ENCODE measurements at regions not wholly inside any gene's neighbourhood (a gene's known extent, or its start where the extent isn't known, plus 50 kb on each side); places are given as distances from the start of the nearest gene placed in this dataset.

DNA sequence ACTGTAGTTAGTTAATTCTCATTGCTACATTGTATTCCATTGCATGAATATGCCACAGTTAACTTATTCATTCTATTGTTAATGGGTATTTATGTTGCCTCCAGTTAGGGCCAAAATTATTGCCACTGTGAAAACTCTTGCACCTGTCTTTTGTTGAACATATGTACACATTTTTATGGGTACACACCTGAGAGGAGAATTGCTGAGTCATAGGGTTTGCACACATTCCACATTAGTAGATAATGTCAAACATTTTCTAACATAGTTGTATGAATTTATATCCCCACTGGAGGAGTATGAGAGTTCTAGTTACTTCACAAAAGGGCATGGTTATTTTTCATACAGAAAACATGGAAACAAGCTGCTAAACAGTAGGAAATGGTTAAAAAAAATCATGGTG lies 338.4 kb downstream of the FOXO1 start:
- no peaks in the 10 kb centered on the region for H3K27me3 ChIP-seq (ENCODE audit: control insufficient read depth in 2 of 2, insufficient read depth in 2 of 2, low read length in 2 of 2)
- no peak for DNase-seq
- Mint-ChIP-seq H3K4me1 (peaks cover 2% of the 10 kb centered on the region), H3K4me3 (no peak overlapping the region), H3K27me3 (ENCODE audit: low read depth in 3 of 3) (peaks cover 0 to 7% (median 1%) of the 10 kb centered on the region in 3 donors), H3K9me3 (peaks cover 2 to 18% (median 7%) of the 10 kb centered on the region in 7 donors), H3K36me3 (no peaks in the 10 kb centered on the region), H3K27ac (no peak overlapping the region)
- H3K4me1 ChIP-seq (ENCODE audit: control insufficient read depth in 1 of 2, insufficient read depth in 2 of 2, low read length in 2 of 2): no peaks in the 10 kb centered on the region
- no peaks in the 10 kb centered on the region for H3K36me3 ChIP-seq (replicated peaks in 1 of 2; ENCODE audit: control insufficient read depth in 1 of 2, insufficient read depth in 2 of 2, low read length in 2 of 2)
- intact Hi-C loops (cut with micrococcal nuclease): no loop called here
- H3K79me2 ChIP-seq (ENCODE audit: insufficient read depth, low read length): no peaks in the 10 kb centered on the region
- no peak overlapping the region for H3K9ac ChIP-seq (ENCODE audit: insufficient read depth, low read length, poor library complexity, severe bottlenecking)
- H3K9me3 ChIP-seq (replicated peaks in 1 of 2; ENCODE audit: control insufficient read depth in 1 of 2, insufficient read depth in 1 of 2, low read length in 2 of 2): peaks cover 0 to 6% of the 10 kb centered on the region in 2 donors
- TF ChIP-seq, protein P1, sequence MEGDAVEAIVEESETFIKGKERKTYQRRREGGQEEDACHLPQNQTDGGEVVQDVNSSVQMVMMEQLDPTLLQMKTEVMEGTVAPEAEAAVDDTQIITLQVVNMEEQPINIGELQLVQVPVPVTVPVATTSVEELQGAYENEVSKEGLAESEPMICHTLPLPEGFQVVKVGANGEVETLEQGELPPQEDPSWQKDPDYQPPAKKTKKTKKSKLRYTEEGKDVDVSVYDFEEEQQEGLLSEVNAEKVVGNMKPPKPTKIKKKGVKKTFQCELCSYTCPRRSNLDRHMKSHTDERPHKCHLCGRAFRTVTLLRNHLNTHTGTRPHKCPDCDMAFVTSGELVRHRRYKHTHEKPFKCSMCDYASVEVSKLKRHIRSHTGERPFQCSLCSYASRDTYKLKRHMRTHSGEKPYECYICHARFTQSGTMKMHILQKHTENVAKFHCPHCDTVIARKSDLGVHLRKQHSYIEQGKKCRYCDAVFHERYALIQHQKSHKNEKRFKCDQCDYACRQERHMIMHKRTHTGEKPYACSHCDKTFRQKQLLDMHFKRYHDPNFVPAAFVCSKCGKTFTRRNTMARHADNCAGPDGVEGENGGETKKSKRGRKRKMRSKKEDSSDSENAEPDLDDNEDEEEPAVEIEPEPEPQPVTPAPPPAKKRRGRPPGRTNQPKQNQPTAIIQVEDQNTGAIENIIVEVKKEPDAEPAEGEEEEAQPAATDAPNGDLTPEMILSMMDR (IDR thresholded peaks at IDR 0.05): no peak
- no peaks in the 10 kb centered on the region for H4K20me1 ChIP-seq (ENCODE audit: insufficient read depth, low read length)
- no peak overlapping the region for H3K4me2 ChIP-seq (replicated peaks; ENCODE audit: extremely low read depth, low read length, poor library complexity, severe bottlenecking)
- no peak overlapping the region for H3K4me3 ChIP-seq (replicated peaks in 1 of 3; ENCODE audit: low read depth in 2 of 3, low read length in 3 of 3)
- no peak overlapping the region for H3K27ac ChIP-seq (ENCODE audit: low read depth in 1 of 2, low read length in 2 of 2)
- no peak overlapping the region for H2AFZ ChIP-seq (ENCODE audit: insufficient read depth, low read depth, low read length, poor library complexity, severe bottlenecking)

DNA sequence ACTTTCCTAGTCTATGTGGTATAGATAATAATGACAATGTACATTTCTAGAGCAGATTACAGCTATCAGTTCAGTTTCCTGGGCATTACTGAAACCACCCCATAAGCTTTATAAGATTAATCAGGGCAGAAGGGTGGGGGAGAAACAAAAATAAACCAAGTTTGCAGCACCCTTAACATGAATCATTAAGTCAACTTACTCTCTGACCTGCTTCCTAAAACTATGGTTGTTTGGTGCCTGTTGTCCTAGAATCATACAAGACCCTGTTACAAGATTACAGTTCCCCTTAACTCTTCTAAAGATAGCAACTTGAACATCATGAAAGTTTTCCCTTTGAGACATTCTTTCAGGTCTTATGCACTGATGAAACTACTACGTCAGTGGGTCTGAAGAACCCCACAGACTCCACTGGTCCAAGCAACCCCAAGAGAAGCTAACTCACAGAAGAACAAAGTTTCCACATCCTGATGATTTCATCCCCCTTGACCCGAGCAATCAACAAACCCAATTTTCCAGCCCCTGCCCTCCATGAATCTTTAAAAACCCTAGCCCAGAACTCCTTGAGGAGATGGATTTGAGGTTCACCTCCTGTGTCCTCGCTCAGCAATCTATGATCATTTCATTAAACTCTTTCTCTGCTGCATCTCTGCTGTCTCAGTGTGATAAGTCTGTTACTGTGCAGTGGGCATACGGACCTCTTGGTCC lies 336.5 kb downstream of the FOXO1 start:
- Mint-ChIP-seq H3K36me3 (no peaks in the 10 kb centered on the region), H3K27me3 (ENCODE audit: low read depth in 3 of 3) (peaks cover 0 to 5% (median 1%) of the 10 kb centered on the region in 3 donors), H3K27ac (no peak overlapping the region), H3K9me3 (peaks cover 0 to 10% (median 3%) of the 10 kb centered on the region in 7 donors), H3K4me1 (peaks cover 2% of the 10 kb centered on the region), H3K4me3 (no peak overlapping the region)
- Histone ChIP-seq H3K79me2 (ENCODE audit: insufficient read depth, low read length) (no peaks in the 10 kb centered on the region), H4K20me1 (ENCODE audit: insufficient read depth, low read length) (no peaks in the 10 kb centered on the region), H3K36me3 (replicated peaks in 1 of 2; ENCODE audit: control insufficient read depth in 1 of 2, insufficient read depth in 2 of 2, low read length in 2 of 2) (no peaks in the 10 kb centered on the region), H2AFZ (ENCODE audit: insufficient read depth, low read depth, low read length, poor library complexity, severe bottlenecking) (no peak overlapping the region), H3K27me3 (ENCODE audit: control insufficient read depth in 2 of 2, insufficient read depth in 2 of 2, low read length in 2 of 2) (no peaks in the 10 kb centered on the region), H3K9me3 (replicated peaks in 1 of 2; ENCODE audit: control insufficient read depth in 1 of 2, insufficient read depth in 1 of 2, low read length in 2 of 2) (peaks cover 0 to 3% of the 10 kb centered on the region in 2 donors), H3K9ac (ENCODE audit: insufficient read depth, low read length, poor library complexity, severe bottlenecking) (no peak overlapping the region), H3K27ac (ENCODE audit: low read depth in 1 of 2, low read length in 2 of 2) (no peak overlapping the region), H3K4me2 (replicated peaks; ENCODE audit: extremely low read depth, low read length, poor library complexity, severe bottlenecking) (no peak overlapping the region), H3K4me3 (replicated peaks in 1 of 3; ENCODE audit: low read depth in 2 of 3, low read length in 3 of 3) (no peak overlapping the region), H3K4me1 (ENCODE audit: control insufficient read depth in 1 of 2, insufficient read depth in 2 of 2, low read length in 2 of 2) (no peaks in the 10 kb centered on the region)
- intact Hi-C loops (cut with micrococcal nuclease): no loop called here
- no peak for DNase-seq
- WGBS (ENCODE audit: insufficient coverage): 100% methylated on average over 2 of the region's 4 CpGs
- TF ChIP-seq, protein P1 (IDR thresholded peaks at IDR 0.05): no peak
